Right lobe of liver (tissue), 6 donors: ENCODE measurements at regions not wholly inside any gene's neighbourhood (a gene's known extent, or its start where the extent isn't known, plus 50 kb on each side); places are given as distances from the start of the nearest gene placed in this dataset.

Experiments used
- ATAC-seq, 4 donors: fragments of 200-7000 bp; cut with Tn5 transposase; one replicate each; pipeline ENCODE4 v1.9.1; 2020; ENCODE audit warnings: mild to moderate bottlenecking in 4 of 4, moderate library complexity in 4 of 4
- DNase-seq, 3 donors: peaks; one replicate each; pipeline ENCODE4 v3.0.0-alpha.2; 2020
- H3K27ac ChIP-seq, 3 donors: fragments of 200-600 bp; one replicate each; pipeline ENCODE4 v1.8.0; 2022
- H3K27me3 ChIP-seq, 2 donors: fragments of 200-600 bp; one replicate each; pipeline ENCODE4 v1.8.0; 2022
- H3K36me3 ChIP-seq, 4 donors: fragments of 200-600 bp; sonication (generic) in 1 of 4; one replicate each; pipeline versions ENCODE4 v1.5.1 to v1.8.0; 2017 to 2022; ENCODE audit warnings: control low read depth in 1 of 4
- H3K4me1 ChIP-seq, 4 donors: fragments of 200-600 bp; sonication (generic) in 1 of 4; one replicate each; pipeline versions ENCODE4 v1.5.1 to v1.8.0; 2017 to 2022; ENCODE audit warnings: control low read depth in 1 of 4
- H3K4me3 ChIP-seq, 3 donors: fragments of 200-600 bp; one replicate each; pipeline ENCODE4 v1.8.0; 2022
- H3K9me3 ChIP-seq, 4 donors: fragments of 200-600 bp; sonication (generic) in 1 of 4; one replicate each; pipeline versions ENCODE4 v1.5.1 to v1.8.0; 2017 to 2022; ENCODE audit warnings: control low read depth in 1 of 4
- CTCF ChIP-seq, 4 donors: fragments of 200-600 bp in 3 of 4; fragments of 450-650 bp in 1 of 4; IDR thresholded peaks; one replicate each; pipeline versions ENCODE4 v1.5.1 to v1.8.0; 2016 to 2022; ENCODE audit warnings: antibody characterized with exemption in 4 of 4, mild to moderate bottlenecking in 2 of 4
- POLR2A ChIP-seq: fragments of 450-650 bp; IDR thresholded peaks from one replicate; pipeline ENCODE4 v1.6.1; 2017; ENCODE audit warnings: antibody characterized with exemption, mild to moderate bottlenecking
- WGBS: methylation state at CpG from one replicate; pipeline ENCODE4 v1.1.6; 2018; ENCODE audit warnings: low coverage, low lambda C conversion rate; ENCODE audit not compliant: insufficient coverage; ENCODE audit errors: missing lambda C conversion rate; 5-methylcytosine and 5-hydroxymethylcytosine counted together
- intact Hi-C, 2 donors: fragments of 100-400 bp; cut with DNase I; formaldehyde crosslinking; loops; one replicate each; pipeline versions ENCODE4 v1.11.2 to v1.14.1; 2022
- donor health status: DM: no; HTN: yes; CAD: no.
- donor health status: DM: no; HTN: no; CAD: no.
- donor health status: DM: no; HTN: no; CAD: no.
- donor health status: DM: no; HTN: yes; CAD: no.
- donor health status: DM: no; HTN: yes; CAD: no.

GRCh38 chr4:106594291-106594952 is 225.8 kb upstream of the GIMD1 start:
- TF ChIP-seq CTCF (IDR thresholded peaks at IDR 0.05) (no peak), POLR2A (no peak)
- intact Hi-C loops: no loop called here
- H3K27ac ChIP-seq: no peak overlapping the region
- no peaks in the 10 kb centered on the region for H3K4me1 ChIP-seq
- no peak for ATAC-seq
- no peak overlapping the region for H3K4me3 ChIP-seq
- no peak for DNase-seq
- no peaks in the 10 kb centered on the region for H3K36me3 ChIP-seq
- H3K27me3 ChIP-seq: no peaks in the 10 kb centered on the region
- H3K9me3 ChIP-seq: no peaks in the 10 kb centered on the region

DNA sequence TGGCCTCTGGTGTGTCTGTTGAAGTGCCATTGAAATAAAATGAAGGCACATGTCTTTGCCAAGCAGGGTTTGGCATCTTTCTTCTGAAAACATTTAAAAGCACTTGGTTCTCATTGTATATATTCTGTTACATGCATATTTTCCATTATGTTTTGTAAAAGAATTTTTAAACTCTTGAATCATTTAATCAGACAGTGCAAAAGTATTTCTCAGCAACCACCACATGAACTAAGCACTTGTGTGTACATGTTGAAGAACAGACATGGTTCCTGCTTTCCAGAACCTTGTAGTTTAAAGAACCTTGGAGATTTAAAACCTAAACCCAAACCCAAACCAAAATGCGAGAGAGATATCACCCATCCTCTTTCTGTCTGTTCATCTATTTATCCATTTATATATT is 220.3 kb upstream of the GIMD1 start:
- Histone ChIP-seq H3K4me3 (no peak overlapping the region), H3K27ac (no peak overlapping the region), H3K9me3 (no peaks in the 10 kb centered on the region), H3K27me3 (no peaks in the 10 kb centered on the region), H3K36me3 (no peaks in the 10 kb centered on the region), H3K4me1 (no peaks in the 10 kb centered on the region)
- ATAC-seq (no peak), DNase-seq (no peak)
- TF ChIP-seq CTCF (IDR thresholded peaks at IDR 0.05) (no peak), POLR2A (no peak)
- intact Hi-C loops: no loop called here
- 44% methylated on average over 1 of the region's 1 CpG for WGBS

GRCh38 chr4:106587558-106587957 is 219.0 kb upstream of the GIMD1 start:
- intact Hi-C loops: no loop called here
- H3K4me1 ChIP-seq: no peaks in the 10 kb centered on the region
- H3K27me3 ChIP-seq: no peaks in the 10 kb centered on the region
- TF ChIP-seq CTCF (IDR thresholded peaks at IDR 0.05): no peak
- TF ChIP-seq POLR2A: no peak
- H3K9me3 ChIP-seq: no peaks in the 10 kb centered on the region
- ATAC-seq: no peak
- H3K4me3 ChIP-seq: no peak overlapping the region
- DNase-seq: no peak
- no peaks in the 10 kb centered on the region for H3K36me3 ChIP-seq
- WGBS: 69% methylated on average over 1 of the region's 1 CpG
- H3K27ac ChIP-seq: no peak overlapping the region

DNA sequence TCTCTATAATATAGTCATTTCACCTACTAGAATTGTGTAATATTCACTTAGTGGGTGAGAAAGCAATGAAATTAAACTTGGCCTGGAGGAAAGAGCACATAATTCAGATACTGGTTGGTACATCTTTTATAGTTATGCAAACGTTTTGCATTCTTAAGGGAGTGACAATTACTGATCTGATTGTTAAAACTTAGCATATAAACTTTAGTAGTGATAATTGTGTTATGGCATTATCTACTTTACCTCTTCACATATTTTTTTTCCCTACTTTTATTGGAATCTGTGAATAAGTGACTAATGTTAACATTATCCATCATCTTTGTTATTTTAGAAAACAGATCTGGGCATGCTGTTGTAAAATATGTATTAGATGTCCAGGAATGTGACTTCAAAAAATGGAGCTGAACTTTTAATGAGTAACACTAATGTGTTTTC is 217.4 kb upstream of the GIMD1 start:
- TF ChIP-seq POLR2A (no peak), CTCF (IDR thresholded peaks at IDR 0.05) (no peak)
- DNase-seq: no peak

More for the DNA sequence above, 217.4 kb upstream of the GIMD1 start:
- Histone ChIP-seq H3K4me3 (no peak overlapping the region), H3K36me3 (no peaks in the 10 kb centered on the region), H3K27me3 (no peaks in the 10 kb centered on the region), H3K9me3 (no peaks in the 10 kb centered on the region), H3K4me1 (no peaks in the 10 kb centered on the region), H3K27ac (no peak overlapping the region)
- ATAC-seq: no peak
- intact Hi-C loops: no loop called here
- 8% methylated on average over 1 of the region's 1 CpG for WGBS
